Panc1 (cell line): ENCODE measurements at regions not wholly inside any gene's neighbourhood (a gene's known extent, or its start where the extent isn't known, plus 50 kb on each side); places are given as distances from the start of the nearest gene placed in this dataset.

Experiments used
- POLR2AphosphoS5 ChIP-seq: IDR thresholded peaks from 2 replicates; pipeline ENCODE4 v1.6.1; 2012; ENCODE audit warnings: mild to moderate bottlenecking, low read depth, low read length, moderate library complexity
- TCF7L2 ChIP-seq: IDR thresholded peaks from 2 replicates; pipeline ENCODE4 v1.6.1; 2011; ENCODE audit warnings: mild to moderate bottlenecking, low read depth, low read length, inconsistent platforms
- TF ChIP-seq, protein P1 (sequence below): fragments of 450-650 bp; IDR thresholded peaks from 2 replicates; pipeline ENCODE4 v1.5.1; 2017; ENCODE audit warnings: mild to moderate bottlenecking

- TF ChIP-seq, protein P1, sequence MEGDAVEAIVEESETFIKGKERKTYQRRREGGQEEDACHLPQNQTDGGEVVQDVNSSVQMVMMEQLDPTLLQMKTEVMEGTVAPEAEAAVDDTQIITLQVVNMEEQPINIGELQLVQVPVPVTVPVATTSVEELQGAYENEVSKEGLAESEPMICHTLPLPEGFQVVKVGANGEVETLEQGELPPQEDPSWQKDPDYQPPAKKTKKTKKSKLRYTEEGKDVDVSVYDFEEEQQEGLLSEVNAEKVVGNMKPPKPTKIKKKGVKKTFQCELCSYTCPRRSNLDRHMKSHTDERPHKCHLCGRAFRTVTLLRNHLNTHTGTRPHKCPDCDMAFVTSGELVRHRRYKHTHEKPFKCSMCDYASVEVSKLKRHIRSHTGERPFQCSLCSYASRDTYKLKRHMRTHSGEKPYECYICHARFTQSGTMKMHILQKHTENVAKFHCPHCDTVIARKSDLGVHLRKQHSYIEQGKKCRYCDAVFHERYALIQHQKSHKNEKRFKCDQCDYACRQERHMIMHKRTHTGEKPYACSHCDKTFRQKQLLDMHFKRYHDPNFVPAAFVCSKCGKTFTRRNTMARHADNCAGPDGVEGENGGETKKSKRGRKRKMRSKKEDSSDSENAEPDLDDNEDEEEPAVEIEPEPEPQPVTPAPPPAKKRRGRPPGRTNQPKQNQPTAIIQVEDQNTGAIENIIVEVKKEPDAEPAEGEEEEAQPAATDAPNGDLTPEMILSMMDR: no peak
- TF ChIP-seq TCF7L2: no peak
- no peak for TF ChIP-seq POLR2AphosphoS5
Measured at GRCh38 chr19:28701491-28701890, 511.5 kb downstream of the UQCRFS1 start.
